ENCODE measurements at regions not wholly inside any gene's neighbourhood (a gene's known extent, or its start where the extent isn't known, plus 50 kb on each side); places are given as distances from the start of the nearest gene placed in this dataset.
A peak's percentile ranks its signal among the peaks of the same experiment; 100 is the strongest.

DNA sequence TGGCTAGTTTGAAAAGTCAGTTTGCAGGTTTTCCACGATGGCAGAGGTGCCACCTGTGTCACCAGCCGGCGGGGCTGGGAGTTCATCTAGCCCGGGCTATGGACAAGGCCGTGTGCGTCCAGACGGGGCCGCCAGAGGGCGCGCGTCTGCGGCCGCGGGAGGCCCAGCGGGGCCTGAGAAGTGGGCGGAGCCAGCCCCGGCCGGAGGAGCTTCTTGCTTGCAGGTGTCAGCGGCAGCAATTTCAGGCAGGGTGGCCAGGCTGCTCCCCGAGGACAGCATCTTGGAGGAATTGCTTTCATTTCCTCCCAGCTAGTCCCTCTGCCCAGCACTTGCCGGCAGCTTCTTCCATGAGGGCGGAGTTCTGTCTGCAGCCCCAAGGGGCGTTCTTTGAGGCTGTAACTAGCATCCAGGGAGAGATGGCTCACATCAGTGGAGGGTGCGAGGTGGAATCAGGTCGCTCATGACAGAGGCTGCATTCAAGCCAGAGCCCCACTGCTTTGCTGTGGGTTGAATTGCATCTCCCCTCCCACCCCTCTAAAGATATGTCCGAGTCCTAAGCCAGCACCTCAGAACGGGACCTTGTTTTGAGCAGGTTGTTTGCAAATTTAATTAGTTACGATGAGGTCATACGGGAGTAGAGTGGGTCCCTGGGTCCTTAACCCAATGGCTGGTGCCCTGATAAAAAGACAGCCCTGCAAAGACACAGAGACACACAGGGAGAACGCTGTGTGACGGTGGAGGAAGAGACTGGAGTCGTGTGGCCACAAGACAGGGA, 85.9 kb upstream of the MKI67 start:
- Histone ChIP-seq H3K4me3 (ENCODE audit: low read length) (peak overlapping the region; percentile 73), H3K4me1 (ENCODE audit: low read length) (no peaks in the 10 kb centered on the region), H2AFZ (ENCODE audit: low read depth, low read length) (peak overlapping the region; percentile 77; the same call in 1 of the 2 replicates), H3K4me2 (ENCODE audit: low read length) (peak overlapping the region; percentile 79), H3K79me2 (ENCODE audit: low read length) (no peaks in the 10 kb centered on the region), H3K9me3 (ENCODE audit: insufficient read depth, low read length) (no peaks in the 10 kb centered on the region), H3K27ac (ENCODE audit: low read length) (no peak overlapping the region), H3K27me3 (ENCODE audit: low read depth, low read length) (peaks cover 4% of the 10 kb centered on the region; the same call in 1 of the 2 replicates), H3K36me3 (replicated peaks; ENCODE audit: low read depth, low read length) (no peaks in the 10 kb centered on the region), H4K20me1 (ENCODE audit: insufficient read depth, low read length) (no peaks in the 10 kb centered on the region), H3K9ac (ENCODE audit: low read length) (no peak overlapping the region)
- no peak for TF ChIP-seq EZH2phosphoT487 (IDR thresholded peaks at IDR 0.05; ENCODE audit: low read depth)
- TF ChIP-seq, protein P1, sequence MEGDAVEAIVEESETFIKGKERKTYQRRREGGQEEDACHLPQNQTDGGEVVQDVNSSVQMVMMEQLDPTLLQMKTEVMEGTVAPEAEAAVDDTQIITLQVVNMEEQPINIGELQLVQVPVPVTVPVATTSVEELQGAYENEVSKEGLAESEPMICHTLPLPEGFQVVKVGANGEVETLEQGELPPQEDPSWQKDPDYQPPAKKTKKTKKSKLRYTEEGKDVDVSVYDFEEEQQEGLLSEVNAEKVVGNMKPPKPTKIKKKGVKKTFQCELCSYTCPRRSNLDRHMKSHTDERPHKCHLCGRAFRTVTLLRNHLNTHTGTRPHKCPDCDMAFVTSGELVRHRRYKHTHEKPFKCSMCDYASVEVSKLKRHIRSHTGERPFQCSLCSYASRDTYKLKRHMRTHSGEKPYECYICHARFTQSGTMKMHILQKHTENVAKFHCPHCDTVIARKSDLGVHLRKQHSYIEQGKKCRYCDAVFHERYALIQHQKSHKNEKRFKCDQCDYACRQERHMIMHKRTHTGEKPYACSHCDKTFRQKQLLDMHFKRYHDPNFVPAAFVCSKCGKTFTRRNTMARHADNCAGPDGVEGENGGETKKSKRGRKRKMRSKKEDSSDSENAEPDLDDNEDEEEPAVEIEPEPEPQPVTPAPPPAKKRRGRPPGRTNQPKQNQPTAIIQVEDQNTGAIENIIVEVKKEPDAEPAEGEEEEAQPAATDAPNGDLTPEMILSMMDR (IDR thresholded peaks at IDR 0.05; ENCODE audit: low read depth, low read length) = peak; percentile 70

GRCh38 chr10:128213156-128213555, 86.9 kb upstream of the MKI67 start:
- H3K79me2 ChIP-seq (ENCODE audit: low read length) = no peaks in the 10 kb centered on the region
- H3K4me1 ChIP-seq (ENCODE audit: low read length) = no peaks in the 10 kb centered on the region
- H3K27ac ChIP-seq (ENCODE audit: low read length) = no peak overlapping the region
- H3K36me3 ChIP-seq (replicated peaks; ENCODE audit: low read depth, low read length) = no peaks in the 10 kb centered on the region
- H3K4me2 ChIP-seq (ENCODE audit: low read length) = no peak overlapping the region
- H3K27me3 ChIP-seq (ENCODE audit: low read depth, low read length) = peaks cover 3% of the 10 kb centered on the region; the same call in 1 of the 2 replicates
- no peak for TF ChIP-seq EZH2phosphoT487 (IDR thresholded peaks at IDR 0.05; ENCODE audit: low read depth)
- no peak overlapping the region for H2AFZ ChIP-seq (ENCODE audit: low read depth, low read length)
- no peaks in the 10 kb centered on the region for H3K9me3 ChIP-seq (ENCODE audit: insufficient read depth, low read length)
- no peaks in the 10 kb centered on the region for H4K20me1 ChIP-seq (ENCODE audit: insufficient read depth, low read length)
- no peak overlapping the region for H3K4me3 ChIP-seq (ENCODE audit: low read length)
- H3K9ac ChIP-seq (ENCODE audit: low read length) = no peak overlapping the region

- no peak overlapping the region for H3K27ac ChIP-seq (ENCODE audit: low read length)
- H3K4me3 ChIP-seq (ENCODE audit: low read length) = no peak overlapping the region
- no peaks in the 10 kb centered on the region for H3K27me3 ChIP-seq (ENCODE audit: low read depth, low read length)
- no peaks in the 10 kb centered on the region for H3K9me3 ChIP-seq (ENCODE audit: insufficient read depth, low read length)
- H4K20me1 ChIP-seq (ENCODE audit: insufficient read depth, low read length) = no peaks in the 10 kb centered on the region
- no peaks in the 10 kb centered on the region for H3K79me2 ChIP-seq (ENCODE audit: low read length)
- H3K4me2 ChIP-seq (ENCODE audit: low read length) = no peak overlapping the region
- no peaks in the 10 kb centered on the region for H3K4me1 ChIP-seq (ENCODE audit: low read length)
- H3K9ac ChIP-seq (ENCODE audit: low read length) = no peak overlapping the region
- TF ChIP-seq, protein P1 (IDR thresholded peaks at IDR 0.05; ENCODE audit: low read depth, low read length) = no peak
- no peak for TF ChIP-seq EZH2phosphoT487 (IDR thresholded peaks at IDR 0.05; ENCODE audit: low read depth)
- no peaks in the 10 kb centered on the region for H3K36me3 ChIP-seq (replicated peaks; ENCODE audit: low read depth, low read length)
- H2AFZ ChIP-seq (ENCODE audit: low read depth, low read length) = no peak overlapping the region
Measured at GRCh38 chr10:128215733-128216132, 89.5 kb upstream of the MKI67 start.

DNA sequence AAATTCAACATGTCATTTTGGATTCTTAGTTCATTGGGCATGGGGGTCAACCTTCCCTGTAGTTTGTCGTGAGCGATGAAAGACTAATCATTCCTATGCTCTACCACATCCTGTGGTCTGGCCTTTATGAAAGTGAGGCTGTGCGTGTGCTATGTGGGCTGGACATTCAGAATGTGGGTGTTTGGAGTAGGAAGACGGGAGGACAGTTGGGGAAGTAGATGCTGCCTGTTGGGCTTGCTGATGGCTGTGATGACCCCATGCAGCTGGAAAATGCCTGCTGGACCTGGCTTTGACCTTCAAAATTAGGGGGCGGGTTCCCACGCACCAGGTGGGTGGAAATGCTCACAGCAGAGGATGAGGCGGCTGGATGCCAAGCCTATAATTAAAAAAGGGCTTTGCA, 90.9 kb upstream of the MKI67 start:
- Histone ChIP-seq H3K4me2 (ENCODE audit: low read length) (no peak overlapping the region), H3K4me3 (ENCODE audit: low read length) (no peak overlapping the region), H2AFZ (ENCODE audit: low read depth, low read length) (no peak overlapping the region), H3K4me1 (ENCODE audit: low read length) (no peaks in the 10 kb centered on the region), H3K36me3 (replicated peaks; ENCODE audit: low read depth, low read length) (no peaks in the 10 kb centered on the region), H3K9ac (ENCODE audit: low read length) (no peak overlapping the region), H3K9me3 (ENCODE audit: insufficient read depth, low read length) (no peaks in the 10 kb centered on the region), H4K20me1 (ENCODE audit: insufficient read depth, low read length) (no peaks in the 10 kb centered on the region), H3K79me2 (ENCODE audit: low read length) (no peaks in the 10 kb centered on the region), H3K27me3 (ENCODE audit: low read depth, low read length) (no peaks in the 10 kb centered on the region), H3K27ac (ENCODE audit: low read length) (no peak overlapping the region)
- TF ChIP-seq, protein P1 (IDR thresholded peaks at IDR 0.05; ENCODE audit: low read depth, low read length) = no peak
- TF ChIP-seq EZH2phosphoT487 (IDR thresholded peaks at IDR 0.05; ENCODE audit: low read depth) = no peak

All from OCI-LY3 (cell line).